ENCODE measurements at regions not wholly inside any gene's neighbourhood (a gene's known extent, or its start where the extent isn't known, plus 50 kb on each side); places are given as distances from the start of the nearest gene placed in this dataset.

- TF ChIP-seq SP2 (IDR thresholded peaks at IDR 0.05; ENCODE audit: low read length) (no peak), CBX5 (IDR thresholded peaks at IDR 0.05; ENCODE audit: low read depth, low read length) (no peak), CTCF (IDR thresholded peaks at IDR 0.05; ENCODE audit: control extremely low read depth in 1 of 3, insufficient read depth in 1 of 3, low read depth in 1 of 3, low read length in 3 of 3) (no peak)
Observed at GRCh38 chr6:91865889-91866288, 1279.0 kb upstream of the MAP3K7 start.

All from H1 (cell line).